ENCODE measurements at regions not wholly inside any gene's neighbourhood (a gene's known extent, or its start where the extent isn't known, plus 50 kb on each side); places are given as distances from the start of the nearest gene placed in this dataset.
"Not testable (repeated sequence)": the region's sequence is repeated elsewhere in the genome, so short reads cannot be mapped to it uniquely, and the experiment has no call there.

DNA sequence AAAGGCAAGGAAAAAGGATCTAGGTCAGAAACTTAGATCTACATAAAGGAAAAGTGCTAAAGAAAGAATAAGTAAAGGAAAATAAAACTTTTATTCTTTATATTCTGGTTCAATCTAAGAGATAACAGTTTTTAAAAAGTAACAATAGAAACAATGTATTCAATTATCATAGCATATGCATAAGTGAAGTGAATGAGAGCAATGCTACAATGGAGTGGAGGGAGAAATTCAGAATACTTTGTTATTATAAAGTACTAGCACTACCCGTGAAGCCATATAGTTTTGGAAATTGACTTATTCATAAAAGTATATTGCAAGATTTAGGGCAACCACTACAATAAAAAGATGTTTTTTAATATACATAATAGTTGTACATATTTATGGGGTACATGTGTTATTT, 586.0 kb upstream of the MDGA2 start:
- no peak overlapping the region for H3K27ac ChIP-seq
- TF ChIP-seq, protein P1, sequence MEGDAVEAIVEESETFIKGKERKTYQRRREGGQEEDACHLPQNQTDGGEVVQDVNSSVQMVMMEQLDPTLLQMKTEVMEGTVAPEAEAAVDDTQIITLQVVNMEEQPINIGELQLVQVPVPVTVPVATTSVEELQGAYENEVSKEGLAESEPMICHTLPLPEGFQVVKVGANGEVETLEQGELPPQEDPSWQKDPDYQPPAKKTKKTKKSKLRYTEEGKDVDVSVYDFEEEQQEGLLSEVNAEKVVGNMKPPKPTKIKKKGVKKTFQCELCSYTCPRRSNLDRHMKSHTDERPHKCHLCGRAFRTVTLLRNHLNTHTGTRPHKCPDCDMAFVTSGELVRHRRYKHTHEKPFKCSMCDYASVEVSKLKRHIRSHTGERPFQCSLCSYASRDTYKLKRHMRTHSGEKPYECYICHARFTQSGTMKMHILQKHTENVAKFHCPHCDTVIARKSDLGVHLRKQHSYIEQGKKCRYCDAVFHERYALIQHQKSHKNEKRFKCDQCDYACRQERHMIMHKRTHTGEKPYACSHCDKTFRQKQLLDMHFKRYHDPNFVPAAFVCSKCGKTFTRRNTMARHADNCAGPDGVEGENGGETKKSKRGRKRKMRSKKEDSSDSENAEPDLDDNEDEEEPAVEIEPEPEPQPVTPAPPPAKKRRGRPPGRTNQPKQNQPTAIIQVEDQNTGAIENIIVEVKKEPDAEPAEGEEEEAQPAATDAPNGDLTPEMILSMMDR (IDR thresholded peaks at IDR 0.05), result no peak
- no peak for TF ChIP-seq ZFX (IDR thresholded peaks at IDR 0.05; ENCODE audit: borderline replicate concordance)

DNA sequence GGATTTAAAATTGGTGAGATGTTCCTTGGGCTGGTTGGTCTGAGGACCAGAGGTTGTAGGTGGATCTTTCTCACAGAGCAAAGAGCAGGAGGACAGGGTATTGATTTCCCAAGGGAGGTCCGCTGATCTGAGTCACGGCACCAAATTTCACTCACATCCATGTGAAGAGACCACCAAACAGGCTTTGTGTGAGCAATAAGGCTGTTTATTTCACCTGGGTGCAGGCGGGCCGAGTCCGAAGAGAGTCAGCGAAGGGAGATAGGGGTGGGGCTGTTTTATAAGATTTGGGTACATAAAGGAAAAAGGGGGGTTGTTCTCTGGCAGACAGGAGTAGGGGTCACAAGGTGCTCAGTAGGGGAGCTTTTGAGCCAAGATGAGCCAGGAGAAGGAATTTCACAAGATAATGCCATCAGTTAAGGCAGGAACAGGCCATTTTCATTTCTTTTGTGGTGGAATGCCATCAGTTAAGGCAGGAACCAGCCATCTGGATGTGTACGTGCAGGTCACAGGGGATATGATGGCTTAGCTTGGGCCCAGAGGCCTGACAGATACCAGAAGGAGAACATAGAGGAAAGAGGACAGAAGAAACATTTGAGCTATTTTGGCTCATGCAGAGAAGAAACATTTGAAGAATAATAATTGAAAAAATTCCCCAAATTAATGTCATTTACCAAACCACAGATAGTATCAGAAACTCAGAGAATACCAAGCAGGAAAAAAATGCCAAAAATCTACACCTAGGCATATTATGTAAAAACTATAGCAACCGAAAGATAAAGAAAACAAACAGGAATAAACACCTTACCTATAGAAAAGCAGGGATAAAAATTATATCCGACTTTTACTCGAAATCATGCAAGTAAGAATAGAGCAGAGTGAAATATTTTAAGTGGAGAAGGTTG, 585.2 kb upstream of the MDGA2 start:
- H3K27ac ChIP-seq, result not testable (repeated sequence)

GRCh38 chr14:48259876-48260275, 584.5 kb upstream of the MDGA2 start:
- H3K27ac ChIP-seq, result not testable (repeated sequence)

- not testable (repeated sequence) for H3K27ac ChIP-seq
Measured at GRCh38 chr14:48259232-48259631, 583.8 kb upstream of the MDGA2 start.

DNA sequence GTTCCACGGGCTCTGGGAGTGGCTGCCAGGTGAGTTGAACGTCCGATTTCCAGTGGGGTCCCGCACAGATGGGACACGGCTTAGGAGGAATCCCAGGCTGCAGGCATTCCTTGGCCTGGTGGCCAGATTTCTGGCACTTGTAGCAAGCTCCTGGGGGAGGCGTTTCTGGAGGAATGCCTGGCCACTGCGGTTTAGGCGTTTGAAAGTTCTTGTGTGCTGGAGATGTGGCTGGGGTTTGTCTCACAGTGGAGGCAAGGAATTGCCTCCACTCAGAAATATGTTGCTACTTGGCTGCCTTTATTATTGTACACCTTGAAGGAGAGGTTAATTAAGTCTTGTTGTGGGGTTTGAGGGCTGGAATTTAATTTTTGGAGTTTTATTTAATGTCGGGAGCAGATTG, 583.3 kb upstream of the MDGA2 start:
- not testable (repeated sequence) for H3K27ac ChIP-seq

- no peak for TF ChIP-seq ZFX (IDR thresholded peaks at IDR 0.05; ENCODE audit: borderline replicate concordance)
- TF ChIP-seq, protein P1 (IDR thresholded peaks at IDR 0.05), result no peak
- no peak overlapping the region for H3K27ac ChIP-seq
Measured at GRCh38 chr14:48253020-48253419, 577.6 kb upstream of the MDGA2 start.

GRCh38 chr14:48251290-48251689, 575.9 kb upstream of the MDGA2 start:
- no peak for TF ChIP-seq ZFX (IDR thresholded peaks at IDR 0.05; ENCODE audit: borderline replicate concordance)
- TF ChIP-seq, protein P1 (IDR thresholded peaks at IDR 0.05), result no peak
- H3K27ac ChIP-seq, result no peak overlapping the region

GRCh38 chr14:48250575-48250974, 575.2 kb upstream of the MDGA2 start:
- no peak for TF ChIP-seq ZFX (IDR thresholded peaks at IDR 0.05; ENCODE audit: borderline replicate concordance)
- TF ChIP-seq, protein P1 (IDR thresholded peaks at IDR 0.05), result no peak
- no peak overlapping the region for H3K27ac ChIP-seq

DNA sequence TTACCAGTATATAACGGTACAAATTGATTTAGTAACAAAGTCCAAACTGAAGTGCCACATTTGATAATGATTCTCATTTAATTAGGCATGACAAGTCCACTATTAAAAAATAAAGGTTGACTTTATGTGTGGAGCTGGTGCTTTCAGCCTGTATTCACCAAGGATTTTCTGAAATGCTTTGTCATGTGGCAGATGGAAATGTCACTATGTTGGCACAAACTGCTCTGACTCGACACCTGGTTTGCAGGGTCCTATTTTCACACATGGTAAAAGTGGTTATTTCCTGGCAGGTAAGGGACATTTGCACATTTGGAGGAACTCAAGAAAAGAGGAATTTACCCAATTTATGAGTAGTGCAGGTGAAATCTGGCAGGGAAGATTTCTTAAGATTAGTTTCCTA, 572.6 kb upstream of the MDGA2 start:
- H3K27ac ChIP-seq, result no peak overlapping the region
- TF ChIP-seq, protein P1 (IDR thresholded peaks at IDR 0.05), result no peak
- TF ChIP-seq ZFX (IDR thresholded peaks at IDR 0.05; ENCODE audit: borderline replicate concordance), result no peak

All from 22Rv1 (cell line).